Stimulated activated CD4-positive, alpha-beta T cell treated with anti-CD3 and anti-CD28 coated beads, Interleukin-12 subunit alpha, Interleukin-12 subunit beta, amount 100 ng/mL, for 4 hours (primary cell): ENCODE measurements at regions not wholly inside any gene's neighbourhood (a gene's known extent, or its start where the extent isn't known, plus 50 kb on each side); places are given as distances from the start of the nearest gene placed in this dataset.
"Not testable (repeated sequence)": the region's sequence is repeated elsewhere in the genome, so short reads cannot be mapped to it uniquely, and the experiment has no call there.

Experiments used
- DNase-seq: peaks from one replicate; pipeline ENCODE4 v3.0.0-alpha.2; 2020

DNA sequence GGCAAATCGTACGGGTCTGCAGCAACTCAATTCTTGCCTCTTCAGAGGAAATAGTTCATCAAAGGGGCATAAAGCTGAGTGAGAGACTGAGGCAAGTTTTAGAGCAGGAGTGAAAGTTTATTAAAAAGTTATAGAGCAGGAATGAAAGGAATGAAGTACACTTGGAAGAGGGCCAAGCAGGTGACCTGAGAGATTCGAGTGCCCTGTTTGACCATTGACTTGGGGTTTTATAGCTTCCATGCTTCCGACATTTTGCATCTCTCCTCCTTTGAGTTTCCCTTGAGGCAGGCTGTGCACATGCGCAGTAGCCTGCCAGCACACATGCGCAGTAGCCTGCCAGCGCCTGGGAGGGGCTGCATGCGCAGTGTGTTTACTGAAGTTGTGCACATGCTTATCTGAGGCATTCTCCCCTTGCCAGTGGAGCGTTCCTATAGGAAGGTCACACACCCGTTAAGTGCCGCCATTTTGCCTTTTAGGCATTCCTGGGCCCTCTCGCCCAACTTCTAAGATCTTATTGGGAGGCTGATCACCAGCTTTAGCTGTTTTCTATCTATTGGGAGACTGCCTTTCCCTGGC, 265.5 kb upstream of the MGAT5 start:
- no peak for DNase-seq

DNA sequence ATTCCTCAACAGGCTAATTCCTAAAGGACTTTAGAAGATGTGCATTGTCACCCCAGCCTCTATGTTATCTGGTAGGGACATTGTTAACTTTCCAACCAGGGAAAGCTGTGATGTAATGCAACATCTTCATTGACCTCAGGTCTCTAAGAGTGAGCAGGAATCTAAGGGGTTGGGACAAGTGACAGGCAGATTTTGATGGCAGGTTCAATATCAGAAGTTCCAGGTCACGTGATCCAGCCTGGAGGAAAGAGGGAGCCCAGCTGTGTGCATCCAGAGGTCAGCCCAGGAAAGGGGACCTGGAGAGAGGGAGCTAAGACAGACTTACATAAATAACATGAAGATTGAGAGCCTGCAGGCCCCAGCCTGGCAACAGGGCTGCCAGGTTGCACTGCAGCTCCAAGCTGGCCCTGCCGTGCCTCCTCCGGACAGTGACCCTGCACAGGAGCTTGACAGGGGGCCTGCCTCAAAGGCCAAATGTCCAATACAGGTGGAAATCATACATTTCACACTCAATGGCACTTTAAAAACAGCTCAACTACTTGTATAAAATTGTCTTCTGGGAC, 262.2 kb upstream of the MGAT5 start:
- DNase-seq = no peak

DNA sequence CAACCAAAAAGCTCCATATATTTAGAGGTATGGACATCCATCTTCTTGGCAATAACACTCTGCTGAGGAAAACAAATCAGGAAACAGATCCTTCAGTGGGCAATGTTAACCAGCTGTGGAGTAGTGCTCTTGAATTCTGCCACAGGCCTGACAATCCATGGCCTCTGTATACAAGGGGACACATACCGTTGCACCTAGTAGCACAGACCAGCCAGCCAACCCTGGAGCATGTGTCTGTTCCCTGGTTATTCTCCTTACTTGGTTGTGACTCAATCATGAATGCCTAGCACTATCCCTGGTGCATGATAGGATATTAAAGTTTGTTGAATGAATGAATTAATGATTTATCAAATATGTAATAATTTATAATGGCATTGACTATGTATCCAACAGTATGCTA, 261.4 kb upstream of the MGAT5 start:
- DNase-seq = no peak

DNA sequence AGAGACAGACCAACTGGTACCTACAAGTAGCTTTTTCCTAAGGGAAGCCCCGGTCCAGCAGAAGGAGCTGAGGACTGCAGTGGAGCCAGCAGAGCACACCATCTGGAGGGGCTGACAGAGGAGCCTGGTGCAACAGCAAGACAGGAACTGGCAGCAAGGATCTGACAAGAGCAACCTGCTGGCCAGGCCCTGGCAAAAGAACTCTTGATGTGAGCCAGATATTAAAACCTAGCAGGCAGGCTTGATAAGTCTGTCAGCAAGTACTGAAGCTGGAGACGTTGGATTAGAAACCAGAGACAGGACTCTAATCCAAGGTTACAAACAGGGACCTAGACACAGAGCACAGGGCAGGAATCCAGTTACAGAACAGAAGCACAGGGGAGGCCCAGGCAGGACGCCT, 260.7 kb upstream of the MGAT5 start:
- DNase-seq = no peak

DNA sequence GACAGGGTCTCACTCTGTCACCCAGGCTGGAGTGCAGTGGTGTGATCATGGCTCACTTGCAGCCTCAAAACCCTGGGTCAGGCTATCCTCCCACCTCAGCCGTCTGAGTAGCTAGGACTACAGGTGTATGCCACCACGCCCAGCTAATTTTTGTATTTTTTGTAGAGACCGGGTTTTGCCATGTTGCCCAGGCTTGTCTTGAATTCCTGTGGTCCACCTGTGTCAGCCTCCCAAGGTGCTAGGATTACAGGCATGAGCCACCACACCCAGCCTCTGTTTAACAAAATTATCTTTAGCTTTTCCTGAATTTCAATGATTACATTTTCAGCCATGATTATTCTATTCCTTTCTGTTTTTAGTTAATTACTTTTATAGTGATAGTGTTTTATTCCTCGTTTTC, 255.1 kb upstream of the MGAT5 start:
- not testable (repeated sequence) for DNase-seq

DNA sequence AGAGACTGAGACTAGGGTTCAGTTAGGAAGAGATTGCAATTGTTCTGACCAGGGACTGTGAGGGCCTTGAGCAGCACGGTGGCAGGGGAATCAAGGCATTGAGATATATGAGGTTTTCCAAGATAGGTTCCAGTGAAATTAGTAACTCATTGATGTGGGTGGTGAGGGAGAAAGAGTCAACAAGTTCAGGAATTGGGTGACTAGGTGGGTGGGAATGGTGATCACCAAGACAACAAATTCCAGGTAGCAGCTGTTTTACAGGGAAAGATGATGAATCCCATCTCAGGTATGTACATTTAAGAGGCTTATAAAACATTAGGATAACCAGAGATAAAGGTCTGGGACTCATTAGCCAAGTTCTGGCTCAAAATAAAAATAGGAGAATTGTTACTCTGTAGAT, 251.5 kb upstream of the MGAT5 start:
- DNase-seq = no peak

DNA sequence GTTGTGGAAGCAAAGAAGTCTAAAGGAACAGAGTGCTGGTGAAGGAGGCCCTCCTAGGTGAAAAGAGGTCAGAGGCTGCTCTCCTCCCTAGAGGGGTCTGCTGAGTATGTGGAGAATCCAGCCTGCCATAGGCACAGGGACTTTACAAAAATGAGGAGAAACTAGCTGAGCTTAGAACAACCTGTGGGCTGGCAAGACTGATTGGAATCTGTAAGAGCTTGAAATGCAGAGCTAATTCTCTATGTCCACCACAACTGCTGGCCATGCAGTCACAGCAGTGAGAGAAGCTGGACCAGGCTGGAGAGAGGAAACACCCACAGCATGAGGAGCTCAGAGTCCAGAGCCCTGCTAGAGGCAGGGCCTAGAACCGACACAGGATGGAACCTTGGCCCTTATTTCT, 251.0 kb upstream of the MGAT5 start:
- DNase-seq = no peak

DNA sequence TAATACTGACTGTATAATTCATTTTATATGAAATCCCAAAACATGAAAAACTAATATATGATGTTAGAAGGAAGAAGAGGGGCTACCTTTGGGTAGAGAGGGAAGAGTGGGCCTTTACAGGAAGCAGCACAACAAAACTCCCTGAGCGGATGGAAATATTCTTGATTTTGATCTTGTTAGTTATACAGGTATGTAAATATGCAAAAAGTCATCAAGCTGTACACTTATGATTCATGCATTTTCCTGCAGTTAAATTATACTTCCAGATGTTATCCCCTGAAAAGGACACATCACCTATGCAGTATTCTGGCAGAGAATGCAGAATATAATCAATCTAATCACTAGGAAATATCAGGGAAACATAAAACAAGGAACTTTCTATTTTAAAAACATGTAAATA, 249.4 kb upstream of the MGAT5 start:
- no peak for DNase-seq

DNA sequence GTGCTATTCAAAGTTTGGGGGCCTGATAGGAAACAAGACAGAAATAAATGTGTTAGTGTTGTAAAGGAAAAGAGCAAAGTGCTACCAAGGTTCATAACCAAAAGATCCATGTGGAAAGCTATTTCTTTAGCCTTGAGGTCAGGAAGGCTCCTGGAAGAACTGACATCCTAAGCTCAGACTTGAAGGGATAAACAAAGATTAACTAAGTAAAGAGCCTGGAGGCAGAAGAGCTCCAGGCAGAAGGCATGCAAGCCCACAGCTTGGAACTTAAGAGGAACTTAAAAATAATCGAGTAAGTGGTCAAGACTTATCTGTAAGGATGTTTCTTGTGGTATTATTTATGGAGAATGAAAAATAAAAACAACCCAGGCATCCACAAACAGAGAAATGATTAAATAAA, 245.0 kb upstream of the MGAT5 start:
- DNase-seq = no peak

DNA sequence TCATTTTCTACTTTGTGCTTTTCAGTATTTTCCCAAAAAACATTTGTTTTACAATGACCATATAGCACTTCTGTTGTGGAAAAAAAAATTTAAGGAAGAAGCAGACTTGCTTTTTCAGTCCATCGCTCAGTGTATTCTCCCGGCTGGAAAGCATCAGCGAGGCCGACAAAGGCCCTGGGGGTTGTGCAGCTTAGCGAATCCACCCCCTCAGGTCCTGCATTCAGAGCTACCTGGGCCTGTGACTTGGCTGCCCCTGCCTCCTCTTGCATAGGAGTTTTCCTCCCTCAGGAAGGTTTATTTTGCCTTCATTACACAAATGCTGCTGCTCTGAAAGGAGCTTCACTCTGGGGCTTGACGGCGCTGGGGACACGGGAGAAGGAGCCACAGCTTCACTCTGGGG, 244.4 kb upstream of the MGAT5 start:
- no peak for DNase-seq

DNA sequence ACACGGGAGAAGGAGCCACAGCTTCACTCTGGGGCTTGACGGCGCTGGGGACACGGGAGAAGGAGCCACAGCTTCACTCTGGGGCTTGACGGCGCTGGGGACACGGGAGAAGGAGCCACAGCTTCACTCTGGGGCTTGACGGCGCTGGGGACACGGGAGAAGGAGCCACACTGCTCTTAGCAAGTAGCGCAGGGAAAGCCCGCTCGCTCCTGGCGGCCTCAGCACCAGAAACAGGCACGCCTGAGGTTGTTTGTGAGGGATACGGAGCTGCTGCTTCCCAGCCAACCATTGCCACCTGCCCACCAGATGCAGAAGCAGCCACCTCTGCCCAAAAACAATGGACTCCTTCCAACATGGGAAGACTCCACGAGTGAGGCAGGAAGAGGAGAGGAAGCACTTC, 244.0 kb upstream of the MGAT5 start:
- DNase-seq = not testable (repeated sequence)

DNA sequence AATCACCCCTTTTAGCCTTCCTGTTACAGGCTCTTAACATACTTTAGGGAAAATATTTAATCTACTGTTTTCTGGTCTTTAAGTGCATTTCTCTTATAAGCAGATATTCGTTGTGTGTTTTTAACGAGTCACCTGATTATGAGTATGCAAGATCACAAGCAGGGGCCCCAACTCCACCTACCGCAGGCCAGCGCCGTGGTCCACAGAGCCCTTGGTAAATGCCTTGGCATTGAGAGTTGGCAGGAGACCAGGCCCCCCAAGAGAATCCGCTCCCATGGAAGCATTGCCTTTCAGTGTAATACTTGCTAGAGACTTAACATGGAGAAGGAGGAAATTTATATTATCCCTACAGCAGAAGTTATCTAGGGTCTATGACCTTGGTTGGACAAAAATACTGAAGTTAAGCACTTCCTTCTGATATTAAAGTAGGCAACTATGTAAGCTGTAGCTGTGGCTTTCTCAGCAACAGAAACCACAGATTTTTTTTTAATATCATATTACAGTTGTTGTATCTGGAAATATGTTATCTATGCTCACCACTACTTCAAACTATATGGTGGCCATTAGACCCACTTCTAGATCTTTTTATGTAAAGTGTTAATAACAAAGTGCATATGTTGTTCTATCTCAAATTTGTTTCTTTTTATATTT, 241.8 kb upstream of the MGAT5 start:
- DNase-seq = no peak

DNA sequence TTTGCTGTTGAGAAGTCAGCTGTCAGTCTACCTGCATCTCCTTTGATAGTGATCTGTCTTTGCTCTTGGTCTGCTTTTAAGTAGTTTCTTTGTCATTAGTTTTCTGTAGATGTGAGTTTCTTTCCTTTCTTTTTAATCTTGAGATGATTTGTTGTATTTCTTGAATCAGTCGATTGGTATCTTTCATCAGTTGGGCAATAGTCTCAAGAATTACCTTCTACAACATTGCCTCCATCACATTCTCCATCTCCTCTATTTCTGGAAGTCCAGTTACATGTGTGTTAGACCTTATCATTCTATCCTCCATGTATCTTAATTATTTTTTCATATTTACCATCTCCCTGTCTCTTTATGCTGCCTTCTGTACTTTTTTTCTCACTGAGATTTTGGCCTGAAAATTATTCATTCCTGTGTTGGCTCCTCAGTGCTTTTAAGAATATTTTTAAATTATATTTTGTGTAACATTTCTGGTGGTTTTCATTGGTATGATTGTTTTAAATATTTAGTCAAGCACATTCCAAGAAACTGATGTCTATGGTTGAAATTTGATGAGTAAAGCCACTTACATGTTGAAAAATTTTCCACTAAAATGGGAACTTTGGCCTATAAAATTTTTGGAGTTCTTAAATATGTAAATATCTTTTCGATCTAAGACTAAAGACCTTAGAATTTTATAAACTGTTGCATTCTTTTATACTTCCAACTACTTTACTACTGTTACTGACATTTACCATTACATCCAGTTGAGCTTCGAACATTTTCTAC, 239.5 kb upstream of the MGAT5 start:
- DNase-seq = no peak

DNA sequence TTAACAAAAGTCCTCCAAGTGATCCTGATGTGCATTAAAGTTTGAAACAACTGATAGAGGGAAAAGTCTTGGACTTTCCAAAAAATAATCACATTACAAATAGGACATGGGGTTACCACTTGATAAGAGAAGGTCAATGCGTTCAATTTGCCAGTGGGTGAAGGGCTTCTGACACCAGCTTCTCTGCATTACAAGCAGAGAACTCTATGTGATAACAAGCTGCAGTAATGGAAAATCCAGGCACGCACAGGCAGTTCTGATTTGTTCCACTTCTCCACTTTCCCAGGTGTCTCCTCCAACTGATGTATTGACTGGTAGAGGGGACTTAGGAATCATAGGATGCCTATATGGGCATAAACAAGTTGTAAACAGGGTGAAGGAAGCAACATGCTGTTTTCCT, 234.0 kb upstream of the MGAT5 start:
- no peak for DNase-seq

DNA sequence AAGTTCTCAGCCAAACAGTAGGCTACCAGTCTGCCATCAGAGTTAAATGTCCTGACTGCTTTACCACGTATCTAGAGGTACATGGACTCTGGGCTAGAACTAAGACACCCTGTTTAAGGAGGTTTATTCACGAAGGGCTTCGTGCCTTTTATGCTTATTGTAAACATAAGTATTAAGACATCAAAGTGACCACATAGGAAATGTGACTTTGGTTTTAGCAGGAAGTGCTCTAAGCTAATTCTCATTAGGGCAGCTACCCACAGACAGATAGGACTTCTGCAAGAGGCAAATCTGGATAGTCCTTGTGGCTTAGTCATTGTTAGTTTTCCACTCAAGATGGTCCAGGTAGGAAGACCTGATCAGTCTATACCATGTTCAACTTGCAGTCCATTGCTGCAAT, 233.3 kb upstream of the MGAT5 start:
- DNase-seq = no peak

DNA sequence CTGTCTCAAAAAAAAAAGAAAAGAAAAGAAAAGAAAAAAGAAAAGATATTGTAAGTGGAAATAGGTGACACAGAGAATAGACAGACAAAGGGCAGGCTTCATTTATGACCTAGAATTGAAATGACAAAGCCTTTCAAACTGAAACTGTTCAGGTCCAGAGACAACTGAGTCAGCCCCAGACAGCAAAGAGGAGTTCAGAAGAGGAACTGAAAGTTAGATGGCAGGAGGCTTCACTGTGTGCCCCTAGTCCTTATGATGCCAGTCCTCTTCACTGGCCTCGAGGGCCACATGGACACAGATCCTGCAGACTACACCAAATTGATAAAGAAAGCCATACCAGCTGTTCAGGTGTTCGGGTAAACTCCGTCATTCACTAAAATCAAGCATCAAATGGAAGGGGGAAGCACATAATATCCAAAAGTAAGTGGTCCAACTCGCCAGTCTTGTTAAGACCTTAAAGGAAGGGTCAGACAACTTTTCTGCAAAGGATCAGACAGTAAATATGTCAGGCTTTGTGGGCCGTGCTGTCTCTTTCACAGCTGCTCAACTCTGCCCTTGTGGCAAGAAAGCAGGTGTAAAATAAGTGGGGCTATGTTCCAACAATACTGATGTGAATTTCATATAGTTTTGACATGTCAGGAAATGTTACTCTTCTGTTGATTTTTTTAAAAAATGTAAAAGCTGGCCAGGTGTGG, 231.9 kb upstream of the MGAT5 start:
- DNase-seq = no peak

DNA sequence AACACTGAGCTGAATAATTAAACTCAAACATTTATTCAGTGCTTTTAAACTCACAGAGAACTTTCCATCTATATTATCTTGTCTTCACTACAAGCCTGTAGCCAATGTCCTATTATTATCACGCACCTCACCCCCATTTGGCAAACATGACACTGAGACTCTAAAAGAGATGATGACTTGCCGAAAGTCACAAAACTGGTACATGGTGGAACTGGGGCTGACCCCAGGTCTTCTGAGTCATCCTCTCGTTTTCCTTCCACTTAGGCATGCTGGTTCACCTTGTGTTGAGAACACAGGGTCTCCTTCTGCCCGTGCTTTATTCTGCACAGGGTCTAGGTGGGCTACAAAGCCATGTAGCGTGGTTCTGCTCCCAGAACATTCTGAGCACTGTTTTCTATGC, 230.0 kb upstream of the MGAT5 start:
- no peak for DNase-seq

DNA sequence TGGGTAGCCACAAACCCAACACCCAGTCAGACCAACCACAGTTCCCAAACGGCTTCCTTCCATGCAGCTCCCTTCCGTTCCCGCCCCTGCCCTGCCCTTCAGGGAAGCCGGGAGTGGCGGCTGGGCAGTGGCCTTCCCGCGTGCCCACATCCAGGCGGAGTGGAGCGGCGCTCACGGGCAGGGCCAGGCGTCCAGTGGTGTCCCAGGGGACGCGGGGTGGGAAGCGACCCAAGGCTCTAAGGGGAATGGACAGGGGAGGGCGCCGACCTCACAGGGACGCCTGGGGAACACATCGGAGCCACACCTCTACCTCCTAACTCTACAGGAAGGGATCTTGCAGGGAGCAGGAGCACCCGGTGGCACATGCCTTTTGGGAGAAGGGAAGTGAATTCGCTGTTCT, 225.9 kb upstream of the MGAT5 start:
- DNase-seq = no peak

DNA sequence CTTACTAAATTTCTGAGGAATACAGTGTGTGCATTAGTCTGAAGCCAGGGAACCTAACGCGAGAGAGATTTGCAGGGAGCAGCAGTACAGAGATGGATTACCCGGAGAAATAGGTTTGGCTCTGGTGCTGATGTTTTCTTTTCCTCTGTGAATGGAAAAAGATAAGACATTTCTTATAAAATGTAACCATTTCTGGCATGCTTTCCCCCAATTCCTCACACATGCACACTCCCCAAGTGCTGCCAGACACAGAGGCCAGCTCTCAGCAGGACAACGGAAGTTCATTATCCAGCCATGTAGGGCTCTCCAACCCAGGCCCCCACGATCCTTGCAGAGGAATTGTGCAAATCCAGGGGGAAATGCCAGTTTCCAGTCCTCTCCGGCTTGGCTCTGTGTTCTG, 224.5 kb upstream of the MGAT5 start:
- DNase-seq = no peak

DNA sequence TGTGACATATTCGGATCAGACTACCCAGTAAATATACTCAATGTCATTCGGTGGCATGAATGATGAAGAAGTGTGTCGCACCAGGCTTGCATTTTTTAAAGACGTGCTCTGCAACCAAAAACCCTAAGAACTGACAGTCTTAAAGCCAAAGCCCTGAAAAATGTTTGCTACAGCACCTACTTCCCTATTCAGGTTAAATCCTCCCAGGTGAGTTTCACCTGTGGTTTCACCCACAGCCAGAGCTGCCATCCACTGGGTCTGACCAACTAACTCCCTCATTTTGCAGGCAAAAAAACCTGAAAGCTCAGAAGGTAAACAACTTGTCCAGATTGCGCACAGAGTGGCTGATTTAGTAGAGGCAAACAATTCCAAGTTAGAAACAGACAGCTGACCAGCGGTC, 222.3 kb upstream of the MGAT5 start:
- no peak for DNase-seq

DNA sequence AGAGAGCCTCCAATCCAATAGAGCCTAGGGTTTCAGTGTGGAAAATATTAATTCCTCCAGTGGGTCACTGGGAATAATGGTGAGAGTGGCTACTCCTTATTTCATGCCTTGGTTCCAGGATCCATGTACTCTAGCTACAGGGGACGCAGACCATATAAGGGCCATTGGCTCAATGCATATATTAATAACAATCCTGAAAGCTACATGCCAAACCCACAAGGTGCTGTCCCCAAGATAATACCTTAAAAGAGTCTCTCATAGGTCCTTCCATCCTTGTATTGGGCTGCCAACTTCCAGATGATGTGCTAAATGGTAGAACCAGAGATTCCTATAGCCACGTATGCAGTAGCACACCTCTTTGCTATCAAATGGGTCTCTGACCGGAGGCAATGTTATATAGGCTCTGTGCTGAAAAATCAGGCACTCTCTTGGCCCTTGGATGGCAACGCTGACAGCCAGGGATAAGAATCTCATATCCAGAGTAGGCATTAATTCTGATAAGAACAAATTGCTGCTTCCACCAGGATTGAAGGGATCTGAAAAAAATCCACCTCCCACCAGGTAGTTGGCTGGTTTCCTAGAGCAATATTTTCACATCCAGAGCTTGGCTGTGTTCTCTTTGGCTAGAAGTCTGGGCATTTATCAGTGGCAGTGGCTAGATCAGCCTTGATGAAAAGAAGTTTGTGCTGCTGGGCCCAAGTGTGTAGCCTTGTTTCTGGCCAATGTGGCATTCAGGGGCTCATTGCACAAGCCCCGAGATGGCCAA, 218.1 kb upstream of the MGAT5 start:
- DNase-seq = no peak

DNA sequence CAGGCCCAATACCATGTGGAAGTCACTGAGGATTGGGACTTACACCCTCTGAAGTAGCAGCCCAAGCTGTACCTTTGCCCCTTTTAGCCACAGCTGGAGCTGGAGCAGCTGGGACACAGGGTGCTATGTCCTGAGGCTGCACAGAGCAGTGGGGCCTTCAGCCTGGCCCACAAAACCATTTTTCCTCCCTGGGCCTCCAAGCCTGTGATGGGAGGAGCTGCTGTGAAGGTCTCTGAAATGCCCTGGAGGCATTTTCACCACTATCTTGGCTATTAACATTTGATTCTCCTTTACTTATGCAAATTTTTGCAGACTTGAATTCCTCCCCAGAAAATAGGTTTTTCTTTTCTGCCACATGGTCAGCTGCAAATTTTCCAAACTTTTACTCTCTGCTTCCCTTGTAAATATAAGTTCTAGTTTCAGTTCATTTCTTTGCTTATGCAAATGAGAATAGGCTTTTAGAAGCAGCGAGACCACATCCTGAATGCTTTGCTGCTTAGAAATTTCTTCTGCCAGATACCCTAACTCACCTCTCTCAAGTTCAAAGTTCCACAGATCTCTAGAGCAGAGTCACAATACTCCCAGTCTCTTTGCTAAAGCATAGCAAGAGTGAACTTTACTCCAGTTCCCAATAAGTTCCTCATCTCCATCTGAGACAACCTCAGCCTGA, 213.8 kb upstream of the MGAT5 start:
- DNase-seq = no peak
